HL-60 (cell line): ENCODE measurements at regions not wholly inside any gene's neighbourhood (a gene's known extent, or its start where the extent isn't known, plus 50 kb on each side); places are given as distances from the start of the nearest gene placed in this dataset.

Experiments
- CTCF ChIP-seq: IDR thresholded peaks from one replicate; pipeline ENCODE4 v1.5.1; 2011; ENCODE audit warnings: low read length, control low read depth, inconsistent platforms; ENCODE audit not compliant: insufficient read depth
- GABPA ChIP-seq: IDR thresholded peaks from 2 replicates; pipeline ENCODE4 v1.6.1; 2012; ENCODE audit warnings: low read depth
- POLR2AphosphoS5 ChIP-seq: IDR thresholded peaks from 2 replicates; pipeline ENCODE4 v1.6.1; 2012; ENCODE audit warnings: low read depth
- REST ChIP-seq: IDR thresholded peaks from 2 replicates; pipeline ENCODE4 v1.6.1; 2012; ENCODE audit warnings: low read depth; ENCODE audit not compliant: insufficient replicate concordance
- SPI1 ChIP-seq: IDR thresholded peaks from 2 replicates; pipeline ENCODE4 v1.6.1; 2012; ENCODE audit warnings: low read depth, mild to moderate bottlenecking, borderline replicate concordance

- TF ChIP-seq CTCF (no peak), REST (no peak), POLR2AphosphoS5 (no peak), SPI1 (no peak), GABPA (no peak)
Measured at GRCh38 chr10:90458571-90458970, 399.3 kb downstream of the HTR7 start.
